GM06990 (cell line): ENCODE measurements at regions not wholly inside any gene's neighbourhood (a gene's known extent, or its start where the extent isn't known, plus 50 kb on each side); places are given as distances from the start of the nearest gene placed in this dataset.

Source experiments
- DNase-seq: peaks from one replicate; pipeline ENCODE4 v3.0.0-alpha.2; 2011; ENCODE audit not compliant: insufficient read length; ENCODE audit errors: extremely low read depth
- H3K27me3 ChIP-seq: replicated peaks from 2 replicates; pipeline ENCODE4 v1.6.0; 2011; ENCODE audit warnings: low read length; ENCODE audit not compliant: control insufficient read depth, insufficient read depth
- H3K36me3 ChIP-seq: 2 replicates; pipeline ENCODE4 v1.5.1; 2011; ENCODE audit warnings: low read length; ENCODE audit not compliant: control insufficient read depth, insufficient read depth
- H3K4me3 ChIP-seq: replicated peaks from 2 replicates; pipeline ENCODE4 v1.5.1; 2011; ENCODE audit warnings: low read depth, mild to moderate bottlenecking, control low read depth, low read length
- CTCF ChIP-seq: IDR thresholded peaks from 2 replicates; pipeline ENCODE4 v1.5.1; 2011; ENCODE audit warnings: low read length, control low read depth, mild to moderate bottlenecking, inconsistent platforms; ENCODE audit not compliant: insufficient read depth, poor library complexity, severe bottlenecking

- Histone ChIP-seq H3K27me3 (no peaks in the 10 kb centered on the region), H3K36me3 (no peaks in the 10 kb centered on the region), H3K4me3 (no peak overlapping the region)
- DNase-seq: no peak
- no peak for TF ChIP-seq CTCF
Measured at GRCh38 chr15:95021816-95022215, 790.5 kb downstream of the MCTP2 start.

GRCh38 chr15:95024351-95024750 is 793.0 kb downstream of the MCTP2 start:
- Histone ChIP-seq H3K27me3 (no peaks in the 10 kb centered on the region), H3K36me3 (no peaks in the 10 kb centered on the region), H3K4me3 (no peak overlapping the region)
- DNase-seq: no peak
- TF ChIP-seq CTCF: peak; percentile 48

- peak; percentile 59 for TF ChIP-seq CTCF
- no peak for DNase-seq
- H3K4me3 ChIP-seq: no peak overlapping the region
- H3K27me3 ChIP-seq: no peaks in the 10 kb centered on the region
- H3K36me3 ChIP-seq: no peaks in the 10 kb centered on the region
Measured at GRCh38 chr15:95025924-95026728, 794.8 kb downstream of the MCTP2 start.

GRCh38 chr15:95027981-95028380 is 796.6 kb downstream of the MCTP2 start:
- H3K4me3 ChIP-seq: no peak overlapping the region
- DNase-seq: no peak
- no peaks in the 10 kb centered on the region for H3K27me3 ChIP-seq
- H3K36me3 ChIP-seq: no peaks in the 10 kb centered on the region
- no peak for TF ChIP-seq CTCF

- TF ChIP-seq CTCF: no peak
- no peak for DNase-seq
- Histone ChIP-seq H3K36me3 (no peaks in the 10 kb centered on the region), H3K4me3 (no peak overlapping the region), H3K27me3 (no peaks in the 10 kb centered on the region)
Measured at GRCh38 chr15:95032156-95032555, 800.8 kb downstream of the MCTP2 start.
